ENCODE measurements at regions not wholly inside any gene's neighbourhood (a gene's known extent, or its start where the extent isn't known, plus 50 kb on each side); places are given as distances from the start of the nearest gene placed in this dataset.

DNA sequence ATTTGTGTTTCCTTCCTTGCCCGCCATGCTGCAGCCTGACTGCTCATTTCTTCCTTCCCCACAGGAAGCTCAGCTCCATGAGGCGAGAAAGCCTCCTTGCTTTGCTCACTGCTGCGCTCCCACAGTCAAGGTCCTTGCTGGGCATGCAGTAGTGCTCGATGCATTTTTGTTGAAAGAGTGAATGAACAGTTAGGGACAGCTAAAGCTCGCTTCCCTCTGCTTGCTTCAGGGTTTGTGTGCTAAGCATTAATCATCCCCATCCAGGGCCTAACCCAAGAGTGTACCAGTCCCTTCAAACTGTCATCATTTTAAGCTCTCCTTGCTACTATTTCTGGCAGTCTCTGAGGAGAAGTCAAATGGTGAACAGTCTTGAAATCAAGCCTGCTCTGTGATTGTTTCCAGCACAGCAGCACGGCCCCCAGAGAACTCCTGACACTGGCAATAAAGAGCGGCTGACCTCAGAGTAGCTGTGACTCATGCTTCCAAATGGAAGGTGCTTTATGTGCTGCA, 171.7 kb upstream of the SOX11 start:
- no peak overlapping the region for H3K4me3 ChIP-seq (ENCODE audit: low read length)
- H3F3A ChIP-seq (ENCODE audit: control insufficient read depth, insufficient read depth), result no peaks in the 10 kb centered on the region
- H3K79me2 ChIP-seq (ENCODE audit: control insufficient read depth, low read length), result no peaks in the 10 kb centered on the region
- TF ChIP-seq EZH2phosphoT487 (IDR thresholded peaks at IDR 0.05; ENCODE audit: borderline replicate concordance, low read length), result no peak
- TF ChIP-seq, protein P1, sequence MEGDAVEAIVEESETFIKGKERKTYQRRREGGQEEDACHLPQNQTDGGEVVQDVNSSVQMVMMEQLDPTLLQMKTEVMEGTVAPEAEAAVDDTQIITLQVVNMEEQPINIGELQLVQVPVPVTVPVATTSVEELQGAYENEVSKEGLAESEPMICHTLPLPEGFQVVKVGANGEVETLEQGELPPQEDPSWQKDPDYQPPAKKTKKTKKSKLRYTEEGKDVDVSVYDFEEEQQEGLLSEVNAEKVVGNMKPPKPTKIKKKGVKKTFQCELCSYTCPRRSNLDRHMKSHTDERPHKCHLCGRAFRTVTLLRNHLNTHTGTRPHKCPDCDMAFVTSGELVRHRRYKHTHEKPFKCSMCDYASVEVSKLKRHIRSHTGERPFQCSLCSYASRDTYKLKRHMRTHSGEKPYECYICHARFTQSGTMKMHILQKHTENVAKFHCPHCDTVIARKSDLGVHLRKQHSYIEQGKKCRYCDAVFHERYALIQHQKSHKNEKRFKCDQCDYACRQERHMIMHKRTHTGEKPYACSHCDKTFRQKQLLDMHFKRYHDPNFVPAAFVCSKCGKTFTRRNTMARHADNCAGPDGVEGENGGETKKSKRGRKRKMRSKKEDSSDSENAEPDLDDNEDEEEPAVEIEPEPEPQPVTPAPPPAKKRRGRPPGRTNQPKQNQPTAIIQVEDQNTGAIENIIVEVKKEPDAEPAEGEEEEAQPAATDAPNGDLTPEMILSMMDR (IDR thresholded peaks at IDR 0.05; ENCODE audit: low read depth, low read length, poor library complexity, severe bottlenecking), result no peak
- H3K9me3 ChIP-seq (ENCODE audit: control insufficient read depth, insufficient read depth, low read length), result no peaks in the 10 kb centered on the region
- H3K36me3 ChIP-seq (ENCODE audit: control insufficient read depth, low read length), result no peaks in the 10 kb centered on the region
- no peak overlapping the region for H3K27ac ChIP-seq (ENCODE audit: low read depth, low read length)
- H3K27me3 ChIP-seq (ENCODE audit: control insufficient read depth, low read length), result no peaks in the 10 kb centered on the region
- H3K4me2 ChIP-seq (ENCODE audit: low read length), result no peak overlapping the region
- H3K9me2 ChIP-seq (replicated peaks; ENCODE audit: control insufficient read depth, low read length), result no peaks in the 10 kb centered on the region
- no peaks in the 10 kb centered on the region for H4K20me1 ChIP-seq (ENCODE audit: control insufficient read depth, insufficient read depth, low read depth, low read length)
- H3K4me1 ChIP-seq (ENCODE audit: control insufficient read depth, low read length), result no peaks in the 10 kb centered on the region

DNA sequence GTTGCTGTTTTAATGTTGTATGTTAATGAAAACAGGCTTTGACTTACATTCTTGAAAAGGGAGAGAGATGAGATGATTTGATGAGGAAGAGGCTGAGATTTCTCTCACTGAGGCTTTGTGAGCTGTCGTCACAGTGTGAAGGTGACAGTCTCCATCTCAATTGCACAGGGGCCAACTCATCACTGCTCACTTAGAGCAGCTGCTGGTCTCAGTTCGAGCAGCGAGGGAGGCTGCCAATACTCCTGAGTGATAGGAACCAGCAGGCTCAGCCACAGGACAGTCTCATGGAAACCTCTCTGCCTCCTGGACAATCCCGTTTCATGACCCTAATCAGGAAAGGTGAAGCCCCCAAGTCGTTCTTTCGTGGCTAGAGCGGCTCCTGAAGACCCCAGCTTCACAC, 170.7 kb upstream of the SOX11 start:
- Histone ChIP-seq H4K20me1 (ENCODE audit: control insufficient read depth, insufficient read depth, low read depth, low read length) (no peaks in the 10 kb centered on the region), H3K36me3 (ENCODE audit: control insufficient read depth, low read length) (no peaks in the 10 kb centered on the region), H3K4me2 (ENCODE audit: low read length) (no peak overlapping the region), H3K4me3 (ENCODE audit: low read length) (no peak overlapping the region), H3F3A (ENCODE audit: control insufficient read depth, insufficient read depth) (no peaks in the 10 kb centered on the region), H3K79me2 (ENCODE audit: control insufficient read depth, low read length) (no peaks in the 10 kb centered on the region), H3K27me3 (ENCODE audit: control insufficient read depth, low read length) (no peaks in the 10 kb centered on the region), H3K4me1 (ENCODE audit: control insufficient read depth, low read length) (no peaks in the 10 kb centered on the region), H3K27ac (ENCODE audit: low read depth, low read length) (no peak overlapping the region), H3K9me3 (ENCODE audit: control insufficient read depth, insufficient read depth, low read length) (no peaks in the 10 kb centered on the region), H3K9me2 (replicated peaks; ENCODE audit: control insufficient read depth, low read length) (no peaks in the 10 kb centered on the region)
- TF ChIP-seq, protein P1 (IDR thresholded peaks at IDR 0.05; ENCODE audit: low read depth, low read length, poor library complexity, severe bottlenecking), result no peak
- TF ChIP-seq EZH2phosphoT487 (IDR thresholded peaks at IDR 0.05; ENCODE audit: borderline replicate concordance, low read length), result no peak

DNA sequence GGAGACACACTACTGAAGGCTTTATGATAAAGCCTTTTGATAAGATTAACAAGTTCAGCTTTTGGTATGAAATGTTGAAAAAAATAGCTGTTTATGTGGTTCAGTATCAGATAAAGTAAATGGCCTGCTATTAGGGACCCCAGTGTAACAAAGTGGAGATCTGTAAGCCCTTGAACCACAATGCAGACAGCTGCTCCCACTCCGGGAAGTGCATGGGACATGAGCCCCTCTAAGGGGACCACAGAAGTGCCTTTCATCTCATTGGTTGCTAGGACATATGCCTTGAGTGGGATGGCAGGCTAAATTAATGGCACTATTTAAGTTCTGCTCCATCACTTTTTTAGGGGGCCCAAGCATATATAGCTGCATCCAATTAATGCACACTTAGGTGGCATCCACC, 167.6 kb upstream of the SOX11 start:
- Histone ChIP-seq H3K9me3 (ENCODE audit: control insufficient read depth, insufficient read depth, low read length) (no peaks in the 10 kb centered on the region; the same call in 1 of the 2 replicates), H4K20me1 (ENCODE audit: control insufficient read depth, insufficient read depth, low read depth, low read length) (no peaks in the 10 kb centered on the region), H3K4me1 (ENCODE audit: control insufficient read depth, low read length) (no peaks in the 10 kb centered on the region), H3K4me2 (ENCODE audit: low read length) (no peak overlapping the region), H3F3A (ENCODE audit: control insufficient read depth, insufficient read depth) (no peaks in the 10 kb centered on the region), H3K79me2 (ENCODE audit: control insufficient read depth, low read length) (no peaks in the 10 kb centered on the region), H3K27me3 (ENCODE audit: control insufficient read depth, low read length) (no peaks in the 10 kb centered on the region), H3K9me2 (replicated peaks; ENCODE audit: control insufficient read depth, low read length) (no peaks in the 10 kb centered on the region), H3K36me3 (ENCODE audit: control insufficient read depth, low read length) (no peaks in the 10 kb centered on the region), H3K27ac (ENCODE audit: low read depth, low read length) (no peak overlapping the region), H3K4me3 (ENCODE audit: low read length) (no peak overlapping the region)
- TF ChIP-seq EZH2phosphoT487 (IDR thresholded peaks at IDR 0.05; ENCODE audit: borderline replicate concordance, low read length), result no peak
- TF ChIP-seq, protein P1 (IDR thresholded peaks at IDR 0.05; ENCODE audit: low read depth, low read length, poor library complexity, severe bottlenecking), result no peak
